NB4 (cell line): ENCODE measurements at regions not wholly inside any gene's neighbourhood (a gene's known extent, or its start where the extent isn't known, plus 50 kb on each side); places are given as distances from the start of the nearest gene placed in this dataset.

Source experiments
- CTCF ChIP-seq: IDR thresholded peaks from one replicate; pipeline ENCODE4 v1.5.1; 2012; ENCODE audit warnings: low read depth, low read length
- MYC ChIP-seq: IDR thresholded peaks from 2 replicates; pipeline ENCODE4 v1.6.1; 2011; ENCODE audit warnings: low read depth, low read length
- POLR2A ChIP-seq: IDR thresholded peaks from 2 replicates; pipeline ENCODE4 v1.6.1; 2011; ENCODE audit warnings: mild to moderate bottlenecking; ENCODE audit not compliant: insufficient read length; ENCODE audit errors: extremely low read depth

GRCh38 chr5:160922311-160922710 is 70.3 kb upstream of the ATP10B start:
- TF ChIP-seq CTCF (no peak), POLR2A (no peak), MYC (no peak)
